RWPE1 (cell line): ENCODE measurements at regions not wholly inside any gene's neighbourhood (a gene's known extent, or its start where the extent isn't known, plus 50 kb on each side); places are given as distances from the start of the nearest gene placed in this dataset.
"Not testable (repeated sequence)": the region's sequence is repeated elsewhere in the genome, so short reads cannot be mapped to it uniquely, and the experiment has no call there.

Experiments used
- CTCF ChIA-PET: fragments of 350-600 bp; sonication (Branson Sonifier 250); formaldehyde crosslinking; extraction: SDS; loops from one replicate; lab custom pipeline; 2021; lab: Yijun Ruan, JAX
- POLR2A ChIA-PET: fragments of 400-600 bp; formaldehyde crosslinking; extraction: SDS; loops from one replicate; lab custom pipeline; 2020; ENCODE audit warnings: antibody characterized with exemption; ENCODE audit not compliant: low non-redundant PET; lab: Yijun Ruan, JAX
- DNase-seq: peaks from one replicate; pipeline ENCODE4 v3.0.0; 2012; ENCODE audit warnings: low spot score
- H3K27ac ChIP-seq: fragments of 450-650 bp; 2 replicates; pipeline ENCODE4 v1.5.1; 2017
- CTCF ChIP-seq: fragments of 450-650 bp; conservative IDR thresholded peaks from 2 replicates; pipeline ENCODE4 v1.5.1; 2017; ENCODE audit warnings: low read depth, mild to moderate bottlenecking

- no peak for TF ChIP-seq CTCF
- CTCF ChIA-PET: no interaction called here
- no peak overlapping the region for H3K27ac ChIP-seq
- POLR2A ChIA-PET: no interaction called here
- no peak for DNase-seq
These were observed 216.3 kb downstream of the SATB1 start for GRCh38 chr3:18208856-18209255.

- ChIA-PET POLR2A (no interaction called here), CTCF (no interaction called here)
- TF ChIP-seq CTCF: no peak
- no peak overlapping the region for H3K27ac ChIP-seq
- no peak for DNase-seq
These were observed 217.0 kb downstream of the SATB1 start for GRCh38 chr3:18208091-18208490.

GRCh38 chr3:18207226-18207625 lies 217.9 kb downstream of the SATB1 start:
- H3K27ac ChIP-seq: no peak overlapping the region
- ChIA-PET POLR2A (no interaction called here), CTCF (no interaction called here)
- TF ChIP-seq CTCF: no peak
- DNase-seq: no peak

- POLR2A ChIA-PET, DNase-seq, H3K27ac ChIP-seq, CTCF ChIA-PET: not testable (repeated sequence)
These were observed 219.4 kb downstream of the SATB1 start for GRCh38 chr3:18205701-18206100.

- ChIA-PET CTCF (no interaction called here), POLR2A (no interaction called here)
- no peak overlapping the region for H3K27ac ChIP-seq
- DNase-seq: no peak
- TF ChIP-seq CTCF: no peak
These were observed 223.8 kb downstream of the SATB1 start for GRCh38 chr3:18201315-18201714.

- ChIA-PET POLR2A (no interaction called here), CTCF (no interaction called here)
- H3K27ac ChIP-seq: no peak overlapping the region
- no peak for DNase-seq
- TF ChIP-seq CTCF: no peak
These were observed 225.4 kb downstream of the SATB1 start for GRCh38 chr3:18199757-18200156.

GRCh38 chr3:18195836-18196235 lies 229.3 kb downstream of the SATB1 start:
- DNase-seq: no peak
- CTCF ChIA-PET: no interaction called here
- TF ChIP-seq CTCF: no peak

More at GRCh38 chr3:18195836-18196235, 229.3 kb downstream of the SATB1 start:
- H3K27ac ChIP-seq: no peak overlapping the region
- POLR2A ChIA-PET: no interaction called here
